ENCODE measurements at regions not wholly inside any gene's neighbourhood (a gene's known extent, or its start where the extent isn't known, plus 50 kb on each side); places are given as distances from the start of the nearest gene placed in this dataset.
A peak's percentile ranks its signal among the peaks of the same experiment; 100 is the strongest.

- DNase-seq: no peak
Observed at GRCh38 chr3:54071601-54072000, 50.8 kb upstream of the CACNA2D3 start.

DNA sequence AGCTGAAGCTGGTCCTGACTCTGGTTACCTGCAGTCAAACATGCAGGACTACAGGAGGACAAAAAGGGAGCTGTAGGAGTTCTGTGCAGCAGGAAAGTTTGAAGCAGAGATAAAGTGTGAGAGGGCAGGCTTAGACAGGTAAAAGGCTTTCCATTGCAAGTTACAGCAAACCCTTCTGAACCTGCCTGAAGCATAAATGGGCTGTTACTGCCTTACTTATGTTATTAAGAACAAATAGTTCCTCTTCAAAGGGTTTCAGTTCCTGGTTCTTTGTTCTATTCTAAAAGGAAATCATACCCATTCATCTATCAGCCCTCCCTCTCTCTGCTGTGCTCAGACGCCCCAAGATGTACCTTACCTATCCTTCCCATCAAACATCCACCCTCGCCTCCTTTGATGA lies 52.4 kb upstream of the CACNA2D3 start:
- no peak for DNase-seq

DNA sequence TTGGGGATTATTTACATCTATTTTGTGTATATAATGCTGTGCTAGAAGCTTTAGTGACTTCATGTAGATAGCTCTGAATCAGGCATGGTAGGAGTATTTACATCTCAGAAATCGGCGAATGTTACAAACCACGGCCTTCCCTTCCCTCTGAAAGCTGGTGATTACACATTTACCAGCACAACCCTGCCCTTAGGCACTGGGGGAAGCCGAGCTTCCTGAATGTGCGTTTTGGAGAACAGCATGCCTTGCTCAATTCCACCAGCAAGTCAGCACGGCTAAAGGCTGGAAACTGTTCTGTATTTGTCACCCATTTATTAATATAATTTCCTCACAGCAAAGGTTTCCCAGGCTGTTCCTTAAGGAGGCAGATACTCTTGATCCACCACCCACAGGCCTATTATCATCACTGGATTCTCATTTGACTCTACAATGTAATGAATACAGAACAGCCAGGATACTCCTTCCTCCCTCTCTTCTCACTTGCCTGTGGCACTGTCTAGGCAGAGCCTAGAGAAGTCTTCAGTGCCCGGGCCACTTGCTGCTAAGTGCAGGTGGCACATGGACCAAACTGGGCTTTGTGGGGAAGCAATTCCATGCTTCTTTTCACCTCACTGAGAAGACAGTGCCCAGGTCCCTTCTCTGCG lies 55.2 kb upstream of the CACNA2D3 start:
- DNase-seq: no peak

DNA sequence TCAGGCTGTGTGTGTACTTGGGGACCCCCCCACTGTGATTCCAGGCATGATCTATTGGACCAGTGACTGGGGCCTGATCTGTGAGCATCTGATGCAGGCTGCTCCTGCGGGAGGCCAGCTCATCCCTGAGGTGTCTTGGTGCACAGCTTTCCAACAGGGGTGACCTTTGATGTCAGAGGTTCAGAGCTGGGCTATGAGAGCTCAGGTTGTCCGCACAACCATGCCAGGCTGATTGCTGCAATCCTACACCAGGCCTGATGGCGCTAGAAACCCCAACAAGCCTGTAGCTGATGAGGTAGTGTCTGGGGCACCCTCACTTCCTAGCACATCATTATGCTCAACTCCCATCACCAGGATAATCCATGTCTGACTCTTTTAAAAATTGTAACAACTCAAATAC lies 56.1 kb upstream of the CACNA2D3 start:
- DNase-seq: no peak

DNA sequence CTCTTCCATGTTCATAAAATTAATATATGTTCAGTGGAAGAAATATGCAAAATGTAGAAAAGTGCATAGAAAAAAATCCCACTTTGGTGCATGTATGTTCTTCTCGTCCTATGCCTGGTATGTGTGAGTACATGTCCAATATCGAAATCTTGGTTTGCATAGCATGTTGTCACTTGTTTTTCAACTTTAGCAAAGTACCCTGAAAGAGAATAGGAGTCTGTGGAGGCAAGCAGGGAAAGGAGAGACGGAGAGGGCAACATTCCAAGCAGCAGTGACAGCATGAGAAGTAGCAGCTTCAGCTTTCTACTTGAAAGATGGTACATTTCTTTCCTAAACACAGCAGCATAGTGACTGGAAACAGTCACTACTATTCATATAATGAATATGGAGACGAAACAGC lies 56.8 kb upstream of the CACNA2D3 start:
- peak; percentile 43 for DNase-seq

GRCh38 chr3:54065140-54065539 lies 57.2 kb upstream of the CACNA2D3 start:
- DNase-seq: no peak

- DNase-seq: no peak
Observed at GRCh38 chr3:54064486-54064885, 57.9 kb upstream of the CACNA2D3 start.

GRCh38 chr3:54062546-54062945 lies 59.8 kb upstream of the CACNA2D3 start:
- DNase-seq: no peak

DNA sequence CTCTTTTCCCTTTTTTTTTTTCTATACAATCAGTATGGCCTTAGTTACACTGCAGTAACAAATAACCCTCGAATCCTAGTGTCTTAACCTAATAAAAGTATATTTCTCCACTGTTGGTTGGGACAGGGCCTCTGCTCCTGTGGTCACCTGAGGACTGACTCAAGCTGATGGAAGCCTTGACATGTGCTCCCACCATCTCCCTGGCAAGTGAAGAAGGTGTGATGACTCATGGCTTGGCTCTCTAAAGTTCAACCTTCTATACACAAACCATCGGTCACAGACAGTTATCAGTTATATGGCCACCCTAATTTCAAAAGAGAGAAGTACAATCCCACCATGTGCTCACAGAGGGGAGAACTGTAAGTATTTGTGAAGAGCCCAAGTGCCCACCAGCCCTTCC lies 65.8 kb upstream of the CACNA2D3 start:
- DNase-seq: no peak

GRCh38 chr3:54053882-54054281 lies 68.5 kb upstream of the CACNA2D3 start:
- no peak for DNase-seq

- DNase-seq: peak; percentile 20
Observed at GRCh38 chr3:54053211-54053610, 69.1 kb upstream of the CACNA2D3 start.

- no peak for DNase-seq
Observed at GRCh38 chr3:54047568-54047967, 74.8 kb upstream of the CACNA2D3 start.

DNA sequence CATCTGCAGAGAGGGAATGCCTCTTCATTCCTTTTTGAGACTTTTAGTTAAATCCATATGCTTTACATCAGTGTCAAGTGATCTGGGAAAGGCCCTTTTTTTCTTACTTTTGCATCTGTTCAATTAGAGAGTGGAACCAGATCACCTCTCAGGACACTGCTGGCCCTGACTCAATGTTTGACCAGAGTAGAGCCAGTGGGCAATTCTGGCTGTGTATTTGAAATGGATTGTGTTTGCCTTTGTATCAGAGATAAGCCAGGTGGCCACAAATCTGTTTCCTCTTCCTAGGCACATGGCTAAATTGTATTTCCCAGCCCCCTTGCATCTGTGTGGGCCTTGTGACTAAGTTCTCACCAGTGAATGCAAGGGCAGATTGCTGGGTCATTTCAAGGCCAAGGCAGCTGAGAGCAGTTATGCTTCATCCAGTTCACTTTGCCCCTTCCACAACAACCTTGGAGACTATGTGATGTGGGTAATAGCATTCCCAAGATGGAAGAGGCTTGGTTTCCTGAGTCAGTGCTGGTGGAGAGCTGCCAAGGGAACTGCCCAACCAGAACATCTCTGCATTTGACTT lies 75.6 kb upstream of the CACNA2D3 start:
- peak; percentile 74 for DNase-seq

DNA sequence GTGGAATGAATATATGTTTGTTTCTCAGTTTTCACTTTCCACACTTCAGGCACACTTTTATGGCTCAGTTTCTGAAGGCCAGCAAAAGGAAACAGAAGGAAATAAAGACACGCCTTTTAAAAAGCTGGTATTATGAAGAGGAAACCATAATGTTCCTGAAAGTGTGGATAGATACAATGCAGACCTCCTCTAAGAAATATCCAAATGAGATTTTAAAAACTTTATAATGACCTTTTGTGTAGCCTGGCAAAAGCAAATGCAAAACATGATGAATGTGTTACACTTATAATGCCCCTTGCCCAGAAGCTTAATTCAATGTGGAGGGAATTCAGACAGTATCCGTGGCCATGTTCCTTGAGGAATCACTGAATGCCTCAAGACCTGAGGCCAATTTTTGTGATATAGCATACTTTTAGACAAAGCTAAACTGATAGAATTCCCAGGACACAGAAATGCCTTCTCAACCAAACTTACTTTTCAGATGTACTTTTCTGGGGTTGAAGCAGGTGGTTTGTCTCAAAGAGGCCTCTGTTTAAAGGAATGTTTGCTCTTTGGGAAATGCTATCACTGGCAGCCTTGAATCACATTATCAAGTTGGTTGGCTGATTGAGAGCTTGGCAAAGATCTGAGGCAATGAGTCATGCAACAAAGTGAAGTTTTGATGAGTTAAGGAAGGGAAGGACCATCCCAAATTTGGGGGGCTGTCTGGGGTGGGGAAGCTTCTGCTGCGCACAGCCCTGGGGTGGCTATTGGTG lies 77.1 kb upstream of the CACNA2D3 start:
- no peak for DNase-seq

- no peak for DNase-seq
Observed at GRCh38 chr3:54042259-54042823, 80.0 kb upstream of the CACNA2D3 start.

DNA sequence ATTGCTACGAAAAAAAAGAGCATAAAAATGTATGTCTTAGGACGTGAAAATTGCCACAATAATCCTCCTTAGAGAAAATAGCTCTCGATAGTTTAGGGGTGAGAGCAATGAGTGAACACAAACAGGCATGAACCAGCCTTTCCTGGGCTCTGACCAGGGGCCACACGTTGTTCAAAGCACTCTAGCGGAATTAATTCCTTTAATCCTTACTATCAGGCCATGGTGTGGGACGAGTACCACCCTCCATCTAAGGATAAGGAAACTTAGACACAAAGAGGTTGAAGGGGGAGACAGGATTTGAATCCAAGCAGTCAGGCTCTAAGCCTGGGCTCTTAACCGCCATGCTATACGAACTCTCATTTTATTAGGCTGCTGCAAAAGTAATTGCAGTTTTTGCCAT lies 81.9 kb upstream of the CACNA2D3 start:
- DNase-seq: no peak

GRCh38 chr3:54038391-54038790 lies 84.0 kb upstream of the CACNA2D3 start:
- no peak for DNase-seq

DNA sequence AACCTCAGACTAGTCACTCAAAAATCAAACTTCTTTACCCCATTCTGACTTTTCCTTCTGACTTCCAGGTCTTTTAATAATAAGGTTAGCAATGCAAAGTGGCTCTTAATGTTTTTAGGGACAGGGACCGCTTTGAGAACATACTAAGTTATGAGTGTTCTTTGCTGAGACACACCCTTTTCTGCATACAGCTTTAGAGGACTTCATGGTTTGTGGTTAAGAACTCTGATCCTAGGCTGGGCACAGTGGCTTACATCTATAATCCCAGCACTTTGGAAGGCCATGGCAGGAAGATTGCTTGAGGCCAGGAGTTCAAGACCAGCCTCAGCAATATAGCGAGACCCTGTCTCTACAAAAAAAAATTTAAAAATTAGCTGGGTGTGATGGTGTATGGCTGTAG lies 85.8 kb upstream of the CACNA2D3 start:
- no peak for DNase-seq

- DNase-seq: no peak
Observed at GRCh38 chr3:54034971-54035370, 87.4 kb upstream of the CACNA2D3 start.

DNA sequence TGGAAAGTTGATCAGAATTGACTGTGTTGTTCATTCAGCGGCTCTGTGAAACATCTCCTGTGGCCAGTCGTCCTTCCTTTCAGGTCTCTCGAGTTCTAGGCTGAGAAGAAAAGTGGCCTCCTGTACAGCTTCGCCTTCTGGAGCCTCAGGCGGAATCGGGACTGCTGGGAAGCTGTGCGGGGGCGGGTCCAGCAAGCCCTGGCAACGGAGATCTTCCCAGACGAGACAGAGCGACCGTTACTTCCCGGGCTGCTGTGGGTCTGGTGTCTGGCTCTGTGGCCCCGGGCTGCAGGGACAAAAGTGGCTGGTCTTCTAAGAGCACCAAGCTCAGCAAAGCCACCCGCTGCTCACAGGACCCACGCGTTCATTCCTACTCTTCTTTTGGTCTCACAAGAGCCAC lies 88.6 kb upstream of the CACNA2D3 start:
- no peak for DNase-seq

- no peak for DNase-seq
Observed at GRCh38 chr3:54032598-54032997, 89.8 kb upstream of the CACNA2D3 start.

DNA sequence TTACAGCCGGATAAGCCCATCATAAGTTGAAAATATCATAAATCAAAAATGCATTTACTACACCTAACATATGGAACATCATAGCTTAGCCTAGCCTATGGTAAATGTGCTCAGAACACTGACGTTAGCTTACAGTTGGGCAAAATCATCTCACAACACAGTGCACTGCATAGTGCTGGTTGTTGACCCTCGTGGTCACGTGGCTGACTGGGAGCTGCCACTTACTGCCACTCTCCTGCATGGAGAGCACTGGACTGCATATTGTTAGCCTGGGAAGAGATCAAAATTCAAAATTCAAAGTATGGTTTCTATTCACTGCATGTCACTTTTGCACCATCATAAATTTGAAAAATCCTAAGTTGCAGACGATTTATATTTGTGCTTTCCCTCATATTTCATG lies 94.0 kb upstream of the CACNA2D3 start:
- DNase-seq: no peak

DNA sequence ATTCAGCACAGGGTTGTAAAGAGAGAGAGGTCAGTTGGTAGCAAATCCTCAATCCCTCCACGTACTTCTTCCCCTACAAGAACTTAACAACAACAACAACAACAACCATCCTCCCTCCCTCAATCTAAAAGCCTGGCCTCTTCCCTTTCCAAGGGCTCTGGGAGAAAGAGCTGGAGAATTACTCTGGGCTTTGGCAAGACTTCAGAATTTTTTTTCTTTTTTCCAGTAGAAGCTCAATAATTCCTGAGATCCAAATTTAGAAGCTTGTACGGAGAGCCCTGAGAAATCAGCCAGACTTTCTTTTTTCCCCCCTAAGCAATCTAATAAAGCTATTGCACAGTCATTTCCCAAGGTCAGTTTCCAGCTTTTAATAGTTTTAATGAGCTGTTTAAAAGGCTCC lies 95.8 kb upstream of the CACNA2D3 start:
- DNase-seq: peak; percentile 68

GRCh38 chr3:54021071-54021470 lies 101.3 kb upstream of the CACNA2D3 start:
- no peak for DNase-seq
